Adrenal gland (tissue), 5 donors: ENCODE measurements at regions not wholly inside any gene's neighbourhood (a gene's known extent, or its start where the extent isn't known, plus 50 kb on each side); places are given as distances from the start of the nearest gene placed in this dataset.

Experiments
- CTCF ChIP-seq, 6 experiments: fragments of 450-650 bp in 4 of 6; fragments of 200-600 bp in 2 of 6; sonication (generic) in 1 of 6; IDR thresholded peaks; 1 replicate in 5 of 6; 2 replicates in 1 of 6; pipeline versions ENCODE4 v1.5.1 to v1.8.0; 2016 to 2021; ENCODE audit warnings: antibody characterized with exemption in 6 of 6, mild to moderate bottlenecking in 2 of 6, moderate library complexity in 1 of 6
- POLR2A ChIP-seq, 2 donors: fragments of 450-650 bp; IDR thresholded peaks; one replicate each; pipeline ENCODE4 v1.6.1; 2017; ENCODE audit warnings: antibody characterized with exemption in 2 of 2, mild to moderate bottlenecking in 2 of 2, moderate library complexity in 1 of 2
- donor health status: DM: no; HTN: no; CAD: no.

GRCh38 chr11:96506041-96506440, 116.2 kb downstream of the JRKL start:
- no peak for TF ChIP-seq POLR2A (IDR thresholded peaks at IDR 0.05)
- no peak for TF ChIP-seq CTCF (IDR thresholded peaks at IDR 0.05)
